Stimulated activated CD4-positive, alpha-beta T cell treated with anti-CD3 and anti-CD28 coated beads, TNF-alpha, amount 100 ng/mL, for 1 hour (primary cell): ENCODE measurements at regions not wholly inside any gene's neighbourhood (a gene's known extent, or its start where the extent isn't known, plus 50 kb on each side); places are given as distances from the start of the nearest gene placed in this dataset.
"Not testable (repeated sequence)": the region's sequence is repeated elsewhere in the genome, so short reads cannot be mapped to it uniquely, and the experiment has no call there.

Experiments used
- DNase-seq, 3 donors: peaks; one replicate each; pipeline ENCODE4 v3.0.0-alpha.2; 2020; ENCODE audit warnings: low read depth in 3 of 3, low spot score in 1 of 3

DNA sequence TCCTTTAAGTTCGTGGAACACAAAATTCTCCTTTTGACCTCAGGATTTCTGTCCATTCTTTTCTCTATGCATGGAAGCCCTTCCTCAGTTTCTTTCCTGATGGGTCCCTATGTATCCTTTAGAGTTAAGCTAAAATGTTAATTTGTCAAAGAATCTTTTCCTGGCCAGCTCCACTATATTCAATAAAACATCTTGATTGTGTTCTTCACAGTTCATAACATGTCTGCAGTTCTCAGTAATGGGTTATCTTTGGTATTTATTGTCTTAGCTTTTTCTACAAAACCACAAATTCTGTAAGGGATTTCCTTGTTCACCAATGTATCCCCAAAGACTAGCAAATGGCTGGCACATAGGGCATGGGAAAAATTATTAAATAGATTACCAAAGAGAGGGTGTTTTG lies 998.5 kb downstream of the ADGRL2 start:
- DNase-seq: no peak

GRCh38 chr1:82795508-82796149 lies 994.9 kb downstream of the ADGRL2 start:
- no peak for DNase-seq

DNA sequence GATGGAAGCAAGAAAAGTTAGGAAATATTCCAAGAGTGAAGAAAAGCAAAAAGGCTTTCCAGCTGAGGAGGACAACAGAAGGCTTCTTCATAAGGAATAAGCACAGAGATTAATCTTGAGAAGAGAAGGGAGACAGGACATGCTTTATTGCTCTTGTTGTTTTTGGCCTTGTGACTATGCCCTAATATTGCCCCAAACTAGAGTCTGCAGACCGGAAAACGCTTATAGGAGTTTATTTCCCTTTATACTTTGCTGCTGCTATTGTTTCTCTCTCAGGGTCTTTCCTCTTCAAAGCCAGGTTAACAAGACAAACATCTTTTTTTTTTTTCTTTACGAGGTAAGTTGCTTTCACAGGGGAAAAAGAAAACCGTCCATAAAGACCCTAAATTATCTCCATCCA lies 991.4 kb downstream of the ADGRL2 start:
- DNase-seq: no peak

DNA sequence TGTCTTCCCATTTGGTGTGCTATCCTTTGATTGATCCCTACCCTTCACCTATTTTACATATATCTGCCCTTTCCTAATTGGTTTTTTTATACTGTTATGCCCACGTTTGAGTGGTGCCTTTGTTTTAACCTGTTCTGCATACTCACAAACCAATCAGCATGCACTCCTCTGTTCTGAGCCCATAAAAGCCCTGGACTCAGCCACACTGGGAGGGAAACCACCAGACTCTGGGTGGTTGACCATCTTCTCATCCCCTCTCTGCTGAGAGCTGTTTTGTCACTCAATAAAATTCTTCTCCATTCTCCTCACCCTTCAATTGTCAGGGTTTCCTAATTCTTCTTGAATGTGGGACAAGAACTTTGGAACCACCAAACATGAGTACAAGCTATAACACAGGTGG lies 989.8 kb downstream of the ADGRL2 start:
- DNase-seq: no peak

DNA sequence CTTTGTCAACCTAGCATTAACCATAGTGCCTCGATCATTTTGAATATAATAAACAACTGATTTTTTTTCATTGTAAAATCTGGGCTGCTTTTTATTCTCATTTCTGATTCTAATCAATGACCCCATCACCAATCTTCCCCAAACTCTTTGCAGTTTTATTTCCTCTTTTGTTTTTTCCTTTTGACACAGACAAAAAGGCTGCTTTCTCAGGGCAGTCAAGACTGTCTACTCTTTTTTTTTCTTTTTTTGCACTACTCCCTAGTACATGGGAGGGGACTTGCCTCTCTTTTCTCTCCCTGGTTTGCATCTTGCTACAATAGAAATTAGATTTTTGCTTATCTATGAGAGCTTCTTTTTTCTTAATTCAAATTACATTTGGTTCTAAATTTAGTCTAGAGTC lies 987.9 kb downstream of the ADGRL2 start:
- DNase-seq: no peak

- DNase-seq: no peak
Observed at GRCh38 chr1:82788038-82788437, 987.3 kb downstream of the ADGRL2 start.

DNA sequence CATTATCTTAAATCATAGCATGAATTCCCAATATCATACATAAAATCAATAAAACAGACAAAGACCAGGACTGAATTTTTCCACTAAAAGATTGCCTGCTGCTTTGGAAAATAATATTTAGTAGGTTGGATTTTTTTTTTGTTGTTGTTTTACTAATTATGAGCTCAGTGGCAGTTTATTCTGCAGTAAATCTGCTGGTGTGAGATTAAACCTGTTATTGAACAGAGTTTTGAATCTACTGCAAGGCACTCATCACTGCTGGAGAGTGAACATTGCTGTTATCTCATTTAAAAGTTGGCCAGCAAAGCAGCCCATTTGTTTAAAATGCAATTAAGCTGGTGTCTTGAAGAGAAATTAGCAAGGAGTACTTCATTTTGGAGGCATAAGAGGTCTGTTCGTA lies 986.1 kb downstream of the ADGRL2 start:
- no peak for DNase-seq

DNA sequence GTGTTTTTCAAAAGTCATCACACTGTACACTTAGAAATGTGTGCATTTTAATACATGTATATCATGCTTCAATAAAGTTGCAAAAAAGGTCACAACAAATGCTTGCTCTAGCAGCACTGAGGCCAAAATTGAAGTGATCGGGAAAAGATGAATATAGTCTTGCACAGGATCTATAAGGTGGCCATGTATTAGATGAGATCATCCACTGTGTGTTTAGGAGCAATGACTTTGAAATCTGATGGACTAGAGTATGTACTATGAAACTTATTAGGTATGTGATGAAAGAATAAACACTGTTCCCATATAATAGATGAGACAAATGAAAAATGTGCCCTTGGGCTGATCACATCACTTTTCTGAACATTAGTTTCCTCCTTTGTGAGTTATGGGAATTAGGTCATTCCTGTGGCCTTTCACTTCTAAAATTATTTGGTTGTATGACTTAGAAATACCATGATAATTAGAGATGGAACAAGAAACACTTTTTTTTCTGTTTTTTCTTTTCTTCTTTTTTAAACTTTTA lies 984.6 kb downstream of the ADGRL2 start:
- no peak for DNase-seq

DNA sequence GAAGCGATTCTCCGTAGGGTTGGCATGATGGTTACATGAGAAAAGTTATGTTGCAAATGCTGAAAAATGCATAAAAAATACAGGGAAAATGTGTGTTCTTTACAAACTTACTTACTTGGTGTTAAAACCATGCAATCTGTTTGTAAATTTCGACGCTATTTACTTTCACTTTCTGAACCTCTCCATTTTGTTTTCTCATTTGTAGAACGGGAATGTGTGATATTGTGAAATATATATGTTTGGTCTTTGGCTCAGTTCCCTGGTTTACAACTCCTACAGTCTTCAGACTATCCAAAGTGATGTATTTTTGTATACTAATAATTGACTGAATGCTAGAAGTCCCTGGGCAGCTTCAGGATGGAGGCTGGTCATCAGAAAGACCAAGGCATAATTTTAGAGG lies 982.3 kb downstream of the ADGRL2 start:
- no peak for DNase-seq

GRCh38 chr1:82782599-82782998 lies 981.9 kb downstream of the ADGRL2 start:
- no peak for DNase-seq

- no peak for DNase-seq
Observed at GRCh38 chr1:82778612-82779011, 977.9 kb downstream of the ADGRL2 start.

- DNase-seq: no peak
Observed at GRCh38 chr1:82777240-82777639, 976.5 kb downstream of the ADGRL2 start.

- DNase-seq: not testable (repeated sequence)
Observed at GRCh38 chr1:82776730-82777129, 976.0 kb downstream of the ADGRL2 start.

DNA sequence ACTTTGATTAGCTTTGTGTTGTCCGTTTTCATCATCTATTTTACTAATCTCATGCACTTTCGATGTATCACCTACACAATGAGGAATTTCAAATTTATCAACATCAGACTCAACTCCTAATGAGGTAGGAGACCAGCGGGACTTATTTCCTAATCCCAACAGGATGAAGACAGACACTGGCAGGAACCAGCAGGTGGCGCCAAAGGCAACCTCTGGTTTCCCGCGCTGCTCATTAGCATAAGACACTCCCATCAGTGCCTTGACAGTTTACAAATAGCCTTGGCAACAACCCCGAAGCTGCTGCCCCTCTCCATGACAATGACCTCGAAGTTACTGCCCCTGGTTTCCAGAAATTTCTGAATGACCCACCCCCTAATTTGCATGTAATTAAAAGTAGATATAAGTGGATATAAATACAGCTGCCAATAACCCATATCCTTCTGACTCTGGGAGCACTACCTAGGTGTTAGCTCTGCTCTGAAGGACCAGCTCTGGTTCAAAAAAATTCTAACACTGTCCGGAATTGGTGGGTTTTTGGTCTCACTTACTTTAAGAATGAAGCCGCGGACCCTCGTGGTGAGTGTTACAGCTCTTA lies 974.8 kb downstream of the ADGRL2 start:
- peak in 1 of 3 donors; percentile 10 for DNase-seq

DNA sequence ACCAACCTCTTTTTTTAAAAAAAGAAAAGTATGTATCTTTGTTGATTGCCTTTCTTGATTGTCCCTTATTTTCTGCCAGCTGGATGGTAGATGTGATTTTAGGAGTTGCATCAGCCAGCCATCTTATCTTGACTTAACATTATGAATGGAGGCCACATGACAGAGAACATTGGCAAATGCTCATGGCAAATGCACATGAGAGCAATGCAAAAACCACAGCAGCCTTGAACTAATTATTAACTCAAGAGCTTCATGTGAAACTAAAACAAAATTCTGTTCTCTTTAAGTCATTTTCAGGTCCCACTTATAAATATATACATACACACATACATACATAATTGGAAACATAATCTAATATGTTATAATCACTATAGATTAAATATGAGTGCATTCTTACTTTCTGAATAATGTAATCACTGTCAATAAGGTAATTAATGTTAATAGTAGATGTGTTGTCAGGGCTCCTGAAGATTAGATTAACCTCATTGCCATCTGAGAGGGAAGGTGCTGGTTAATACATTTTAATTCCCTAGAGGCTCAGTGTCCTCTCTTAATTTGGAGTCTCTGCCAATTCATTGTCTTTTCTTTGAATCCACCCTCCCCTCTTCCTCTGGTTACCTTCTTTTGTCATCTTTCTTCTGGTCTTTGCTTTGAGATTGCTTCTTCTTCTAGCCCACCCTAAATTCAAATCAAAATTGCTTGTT lies 962.2 kb downstream of the ADGRL2 start:
- no peak for DNase-seq

DNA sequence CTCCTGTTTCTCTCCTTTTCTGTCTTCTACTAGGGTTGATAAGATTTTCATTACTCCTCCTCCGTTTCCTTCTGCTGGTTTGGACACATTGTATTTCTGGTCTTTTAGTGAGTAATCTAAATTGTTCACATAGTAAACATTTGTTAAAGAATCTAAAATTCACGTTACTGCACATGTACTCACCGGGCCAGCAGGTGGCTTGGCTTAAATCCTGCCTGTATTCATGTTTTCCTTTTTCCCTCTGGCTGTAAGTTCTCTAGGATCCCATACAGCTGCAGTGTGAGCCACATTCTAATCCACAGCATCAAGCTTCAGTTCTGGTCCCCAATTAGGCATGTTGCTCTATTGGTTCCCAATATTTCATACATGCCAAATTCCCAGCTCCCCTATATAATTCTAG lies 958.3 kb downstream of the ADGRL2 start:
- no peak for DNase-seq

DNA sequence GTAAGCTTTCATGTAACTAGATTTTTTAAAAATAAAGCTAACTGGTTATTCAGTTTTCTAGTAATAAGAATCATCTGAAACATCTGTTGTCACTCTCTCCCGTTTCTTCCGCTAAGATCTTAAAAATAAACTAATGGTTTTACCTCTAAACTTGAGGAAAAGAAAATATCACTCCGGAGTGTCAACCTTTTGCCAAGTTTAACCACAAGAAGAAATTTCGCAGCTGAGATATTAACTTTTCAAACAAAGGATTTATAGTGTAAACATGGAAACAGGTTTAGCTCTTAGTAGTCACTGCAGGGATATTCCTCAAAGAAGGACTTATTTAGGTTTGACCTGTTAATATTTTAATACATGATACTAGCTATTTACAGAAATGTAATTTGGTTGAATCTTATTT lies 954.9 kb downstream of the ADGRL2 start:
- no peak for DNase-seq

DNA sequence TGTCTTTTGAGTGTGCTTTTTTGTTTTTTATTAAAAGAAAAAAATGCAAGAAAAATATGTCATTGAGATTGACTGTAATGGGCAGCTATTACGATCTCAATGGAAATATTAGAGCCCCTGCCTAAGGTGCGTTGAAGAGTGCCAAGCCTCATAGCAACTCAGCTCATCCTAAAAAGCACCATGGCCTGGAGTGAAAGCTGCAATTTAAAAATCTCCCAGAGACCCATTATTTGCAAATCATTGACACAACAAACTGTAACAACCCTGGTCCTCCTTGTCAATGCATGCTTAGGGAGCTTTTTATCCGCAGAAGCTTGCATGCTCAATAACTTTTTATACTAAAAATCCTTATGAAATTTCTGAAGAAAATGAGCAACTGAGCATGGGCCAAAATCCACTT lies 954.5 kb downstream of the ADGRL2 start:
- no peak for DNase-seq

- no peak for DNase-seq
Observed at GRCh38 chr1:82752046-82752445, 951.3 kb downstream of the ADGRL2 start.

- no peak for DNase-seq
Observed at GRCh38 chr1:82733645-82734044, 932.9 kb downstream of the ADGRL2 start.

DNA sequence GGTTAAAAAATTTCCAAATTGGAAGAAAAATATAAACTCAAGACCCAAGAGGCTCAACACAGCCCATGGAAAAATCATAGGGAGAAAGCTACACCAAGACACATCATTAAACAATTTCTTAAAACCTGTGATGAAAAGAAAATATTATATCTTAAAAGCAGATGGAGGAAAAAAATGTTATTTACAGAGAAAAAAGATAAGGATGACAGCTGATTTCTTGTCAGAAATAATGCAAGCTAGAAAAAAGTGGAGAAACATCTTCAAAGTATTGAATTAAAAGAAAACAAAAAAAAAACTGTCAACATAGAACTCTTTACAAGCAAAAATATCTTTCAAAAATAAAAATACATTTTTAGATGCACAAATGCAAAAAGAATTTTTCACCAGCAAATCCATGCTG lies 930.5 kb downstream of the ADGRL2 start:
- no peak for DNase-seq

DNA sequence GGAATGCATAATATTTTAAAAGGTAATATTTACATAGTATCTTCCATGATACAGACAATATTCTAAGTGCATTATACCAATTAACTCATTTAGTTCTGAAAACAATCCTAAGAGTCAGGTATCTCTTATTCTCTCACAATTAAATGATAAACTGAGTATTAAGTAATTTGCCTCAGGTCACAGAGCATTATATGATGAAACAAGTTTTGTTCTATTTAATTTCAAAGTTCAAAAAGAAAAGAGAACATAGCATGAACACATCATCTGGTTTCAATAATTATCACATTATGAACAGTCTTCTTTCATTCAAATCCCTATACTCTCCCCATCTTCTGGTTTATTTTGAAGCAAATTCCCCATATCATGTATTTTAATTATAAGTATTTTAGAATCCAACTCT lies 927.5 kb downstream of the ADGRL2 start:
- no peak for DNase-seq
